K562 (cell line): ENCODE measurements at regions not wholly inside any gene's neighbourhood (a gene's known extent, or its start where the extent isn't known, plus 50 kb on each side); places are given as distances from the start of the nearest gene placed in this dataset.

ENCODE experiments used
- BRF2 ChIP-seq: IDR thresholded peaks from 3 replicates; pipeline ENCODE4 v1.6.1; 2011; ENCODE audit warnings: borderline replicate concordance, mild to moderate bottlenecking; ENCODE audit not compliant: insufficient read length, insufficient read depth
- CEBPG ChIP-seq, 3 experiments: fragments of 200-800 bp in 1 of 3; sonication (Bioruptor generic) in 1 of 3; sonication (generic) in 1 of 3; formaldehyde crosslinking in 1 of 3; IDR thresholded peaks in 2 of 3; conservative IDR thresholded peaks in 1 of 3; 2 replicates each; pipeline versions ENCODE4 v1.6.1 to v1.8.0; 2016 to 2022; ENCODE audit warnings: missing compliant biosample characterization in 2 of 3, missing genetic modification characterization in 2 of 3, mild to moderate bottlenecking in 1 of 3, missing genetic modification reagents in 1 of 3
- CREM ChIP-seq: IDR thresholded peaks from 2 replicates; pipeline ENCODE4 v1.6.1; 2014; ENCODE audit warnings: antibody characterized with exemption, low read depth
- ELF1 ChIP-seq: fragments of 200-800 bp; sonication (Bioruptor generic); IDR thresholded peaks from 2 replicates; pipeline ENCODE4 v1.6.1; 2016; ENCODE audit warnings: missing genetic modification characterization, missing compliant biosample characterization
- GTF2A2 ChIP-seq: IDR thresholded peaks from 2 replicates; pipeline ENCODE4 v1.6.1; 2016; ENCODE audit warnings: mild to moderate bottlenecking, missing genetic modification characterization, missing compliant biosample characterization
- ILF3 ChIP-seq: fragments of 450-650 bp; IDR thresholded peaks from 2 replicates; pipeline ENCODE4 v1.6.1; 2018; ENCODE audit warnings: antibody characterized with exemption, mild to moderate bottlenecking, moderate library complexity, borderline replicate concordance
- JUN ChIP-seq, 2 experiments: sonication (generic) in 1 of 2; formaldehyde crosslinking in 1 of 2; IDR thresholded peaks; 2 replicates each; pipeline versions ENCODE4 v1.6.1 to v1.8.0; 2012 to 2022; ENCODE audit warnings: borderline replicate concordance in 2 of 2, mild to moderate bottlenecking in 2 of 2, improper control_type of control experiment in 1 of 2, low read depth in 1 of 2, low read length in 1 of 2, missing genetic modification reagents in 1 of 2
- RBBP5 ChIP-seq: fragments of 200-600 bp; sonication (generic); IDR thresholded peaks from 2 replicates; pipeline ENCODE4 v1.6.1; 2012; ENCODE audit warnings: borderline replicate concordance, mild to moderate bottlenecking, low read length, control low read depth, inconsistent platforms; ENCODE audit not compliant: insufficient read depth, poor library complexity, severe bottlenecking
- ZBTB17 ChIP-seq: fragments of 450-650 bp; formaldehyde crosslinking; IDR thresholded peaks from 2 replicates; pipeline ENCODE4 v1.4.0; 2020; ENCODE audit warnings: mild to moderate bottlenecking
- ZHX1 ChIP-seq: fragments of 150-350 bp; conservative IDR thresholded peaks from 2 replicates; pipeline ENCODE4 v1.6.1; 2014; ENCODE audit warnings: low read length
- ZKSCAN8 ChIP-seq: fragments of 200-800 bp; sonication (Bioruptor generic); IDR thresholded peaks from 2 replicates; pipeline ENCODE4 v1.6.1; 2016; ENCODE audit warnings: missing genetic modification characterization, missing compliant biosample characterization
- ZNF121 ChIP-seq: sonication (generic); formaldehyde crosslinking; conservative IDR thresholded peaks from 2 replicates; pipeline ENCODE4 v1.8.0; 2022; ENCODE audit warnings: missing genetic modification reagents
- ZNF143 ChIP-seq: sonication (generic); formaldehyde crosslinking; IDR thresholded peaks from 2 replicates; pipeline ENCODE4 v1.9.0; 2022; ENCODE audit warnings: mild to moderate bottlenecking, missing genetic modification reagents
- ZNF740 ChIP-seq, 3 experiments: fragments of 200-800 bp in 1 of 3; sonication (Bioruptor generic) in 1 of 3; sonication (generic) in 1 of 3; formaldehyde crosslinking in 1 of 3; IDR thresholded peaks; 2 replicates each; pipeline versions ENCODE4 v1.6.1 to v1.8.0; 2016 to 2022; ENCODE audit warnings: mild to moderate bottlenecking in 2 of 3, missing compliant biosample characterization in 2 of 3, missing genetic modification characterization in 2 of 3, missing genetic modification reagents in 1 of 3
- ZNF764 ChIP-seq: fragments of 250-450 bp; sonication (Bioruptor Pico); IDR thresholded peaks from 2 replicates; pipeline ENCODE4 v1.4.0; 2020; ENCODE audit warnings: low read depth, mild to moderate bottlenecking, moderate library complexity
- ZNF830 ChIP-seq: fragments of 250-450 bp; sonication (Bioruptor Pico); IDR thresholded peaks from 2 replicates; pipeline ENCODE4 v1.5.0; 2021; ENCODE audit warnings: mild to moderate bottlenecking
- TF ChIP-seq, protein P1 (sequence below): sonication (generic); formaldehyde crosslinking; IDR thresholded peaks from 2 replicates; pipeline ENCODE4 v1.9.0; 2022; ENCODE audit warnings: mild to moderate bottlenecking, missing genetic modification reagents
- TF ChIP-seq, protein P2 (sequence below): sonication (generic); formaldehyde crosslinking; IDR thresholded peaks from 2 replicates; pipeline ENCODE4 v1.8.1; 2023; ENCODE audit warnings: mild to moderate bottlenecking, missing genetic modification reagents

- TF ChIP-seq BRF2 (no peak), ZNF740 (CRISPR knock-in tag; IDR thresholded peaks at IDR 0.05) (no peak), ZNF740 (tag; IDR thresholded peaks at IDR 0.05) (no peak), ZKSCAN8 (CRISPR knock-in tag) (no peak), ZNF830 (no peak), CEBPG (CRISPR knock-in tag; IDR thresholded peaks at IDR 0.05) (no peak), CEBPG (tag; conservative IDR thresholded peaks at IDR 0.05 in 1 of 2, IDR thresholded peaks at IDR 0.05 in 1 of 2) (no peak), ZHX1 (no peak; the same call in 1 of the 2 replicates), GTF2A2 (tag) (no peak), ELF1 (no peak), ZBTB17 (no peak), CREM (no peak), RBBP5 (no peak), ILF3 (no peak), JUN (IDR thresholded peaks at IDR 0.05; ENCODE audit: borderline replicate concordance, low read depth, low read length) (no peak), JUN (CRISPR knock-in tag; IDR thresholded peaks at IDR 0.05; ENCODE audit: borderline replicate concordance) (peak; percentile 73; the same call in 1 of the 2 replicates), ZNF143 (CRISPR knock-in tag) (peak; percentile 48; the same call in 1 of the 2 replicates), ZNF764 (CRISPR knock-in tag) (no peak), ZNF121 (CRISPR knock-in tag) (no peak)
- TF ChIP-seq, protein P1, sequence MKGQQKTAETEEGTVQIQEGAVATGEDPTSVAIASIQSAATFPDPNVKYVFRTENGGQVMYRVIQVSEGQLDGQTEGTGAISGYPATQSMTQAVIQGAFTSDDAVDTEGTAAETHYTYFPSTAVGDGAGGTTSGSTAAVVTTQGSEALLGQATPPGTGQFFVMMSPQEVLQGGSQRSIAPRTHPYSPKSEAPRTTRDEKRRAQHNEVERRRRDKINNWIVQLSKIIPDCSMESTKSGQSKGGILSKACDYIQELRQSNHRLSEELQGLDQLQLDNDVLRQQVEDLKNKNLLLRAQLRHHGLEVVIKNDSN (CRISPR knock-in tag), result peak; percentile 41
- TF ChIP-seq, protein P2, sequence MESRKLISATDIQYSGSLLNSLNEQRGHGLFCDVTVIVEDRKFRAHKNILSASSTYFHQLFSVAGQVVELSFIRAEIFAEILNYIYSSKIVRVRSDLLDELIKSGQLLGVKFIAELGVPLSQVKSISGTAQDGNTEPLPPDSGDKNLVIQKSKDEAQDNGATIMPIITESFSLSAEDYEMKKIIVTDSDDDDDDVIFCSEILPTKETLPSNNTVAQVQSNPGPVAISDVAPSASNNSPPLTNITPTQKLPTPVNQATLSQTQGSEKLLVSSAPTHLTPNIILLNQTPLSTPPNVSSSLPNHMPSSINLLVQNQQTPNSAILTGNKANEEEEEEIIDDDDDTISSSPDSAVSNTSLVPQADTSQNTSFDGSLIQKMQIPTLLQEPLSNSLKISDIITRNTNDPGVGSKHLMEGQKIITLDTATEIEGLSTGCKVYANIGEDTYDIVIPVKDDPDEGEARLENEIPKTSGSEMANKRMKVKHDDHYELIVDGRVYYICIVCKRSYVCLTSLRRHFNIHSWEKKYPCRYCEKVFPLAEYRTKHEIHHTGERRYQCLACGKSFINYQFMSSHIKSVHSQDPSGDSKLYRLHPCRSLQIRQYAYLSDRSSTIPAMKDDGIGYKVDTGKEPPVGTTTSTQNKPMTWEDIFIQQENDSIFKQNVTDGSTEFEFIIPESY, result no peak
Observed at GRCh38 chr2:111702119-111702803, 181.7 kb downstream of the ANAPC1 start (continued).
